ENCODE measurements at regions not wholly inside any gene's neighbourhood (a gene's known extent, or its start where the extent isn't known, plus 50 kb on each side); places are given as distances from the start of the nearest gene placed in this dataset.

DNA sequence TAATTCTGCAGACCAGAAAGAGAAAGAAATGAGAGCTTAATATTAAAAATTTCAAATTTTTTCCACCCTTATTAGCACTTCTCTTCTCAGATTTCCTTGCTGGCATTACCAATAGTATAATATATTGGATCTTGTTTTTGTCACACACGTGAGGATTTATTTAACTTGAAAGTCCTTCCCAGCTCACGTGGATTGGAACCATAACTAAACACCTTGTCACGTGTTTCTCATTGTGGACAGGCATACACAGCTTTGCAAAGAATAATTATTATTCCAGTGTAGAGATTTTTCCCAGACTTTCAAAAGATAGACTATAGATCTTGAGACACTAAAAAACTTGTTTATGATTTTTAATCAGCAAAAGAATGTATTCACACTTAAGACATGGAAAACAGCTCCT, 123.8 kb upstream of the LPAR1 start:
- TF ChIP-seq, protein P1, sequence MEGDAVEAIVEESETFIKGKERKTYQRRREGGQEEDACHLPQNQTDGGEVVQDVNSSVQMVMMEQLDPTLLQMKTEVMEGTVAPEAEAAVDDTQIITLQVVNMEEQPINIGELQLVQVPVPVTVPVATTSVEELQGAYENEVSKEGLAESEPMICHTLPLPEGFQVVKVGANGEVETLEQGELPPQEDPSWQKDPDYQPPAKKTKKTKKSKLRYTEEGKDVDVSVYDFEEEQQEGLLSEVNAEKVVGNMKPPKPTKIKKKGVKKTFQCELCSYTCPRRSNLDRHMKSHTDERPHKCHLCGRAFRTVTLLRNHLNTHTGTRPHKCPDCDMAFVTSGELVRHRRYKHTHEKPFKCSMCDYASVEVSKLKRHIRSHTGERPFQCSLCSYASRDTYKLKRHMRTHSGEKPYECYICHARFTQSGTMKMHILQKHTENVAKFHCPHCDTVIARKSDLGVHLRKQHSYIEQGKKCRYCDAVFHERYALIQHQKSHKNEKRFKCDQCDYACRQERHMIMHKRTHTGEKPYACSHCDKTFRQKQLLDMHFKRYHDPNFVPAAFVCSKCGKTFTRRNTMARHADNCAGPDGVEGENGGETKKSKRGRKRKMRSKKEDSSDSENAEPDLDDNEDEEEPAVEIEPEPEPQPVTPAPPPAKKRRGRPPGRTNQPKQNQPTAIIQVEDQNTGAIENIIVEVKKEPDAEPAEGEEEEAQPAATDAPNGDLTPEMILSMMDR (IDR thresholded peaks at IDR 0.05; ENCODE audit: low read depth, low read length) = no peak
- TF ChIP-seq EZH2phosphoT487 (IDR thresholded peaks at IDR 0.05; ENCODE audit: low read depth) = no peak

Measured in OCI-LY3 (cell line).